ENCODE measurements at regions not wholly inside any gene's neighbourhood (a gene's known extent, or its start where the extent isn't known, plus 50 kb on each side); places are given as distances from the start of the nearest gene placed in this dataset.

GRCh38 chr11:109526061-109526460 is 104.1 kb downstream of the C11orf87 start:
- TF ChIP-seq YY1 (IDR thresholded peaks at IDR 0.05; ENCODE audit: low read depth) (no peak), ZBTB7A (IDR thresholded peaks at IDR 0.05; ENCODE audit: low read depth) (no peak), CREB1 (IDR thresholded peaks at IDR 0.05; ENCODE audit: low read depth) (no peak), RAD21 (IDR thresholded peaks at IDR 0.05; ENCODE audit: low read depth) (no peak), CEBPB (IDR thresholded peaks at IDR 0.05) (no peak), REST (IDR thresholded peaks at IDR 0.05; ENCODE audit: low read depth) (no peak), TEAD4 (IDR thresholded peaks at IDR 0.05) (no peak), USF1 (IDR thresholded peaks at IDR 0.05) (no peak), MAX (IDR thresholded peaks at IDR 0.05) (no peak), NFIC (IDR thresholded peaks at IDR 0.05) (no peak), EP300 (IDR thresholded peaks at IDR 0.05; ENCODE audit: borderline replicate concordance) (no peak), TAF1 (IDR thresholded peaks at IDR 0.05; ENCODE audit: low read depth) (no peak), EGR1 (IDR thresholded peaks at IDR 0.05) (no peak)

- TF ChIP-seq YY1 (IDR thresholded peaks at IDR 0.05; ENCODE audit: low read depth), result no peak
- no peak for TF ChIP-seq EGR1 (IDR thresholded peaks at IDR 0.05)
- TF ChIP-seq NFIC (IDR thresholded peaks at IDR 0.05), result no peak
- no peak for TF ChIP-seq EP300 (IDR thresholded peaks at IDR 0.05; ENCODE audit: borderline replicate concordance)
- TF ChIP-seq RAD21 (IDR thresholded peaks at IDR 0.05; ENCODE audit: low read depth), result no peak
- TF ChIP-seq CEBPB (IDR thresholded peaks at IDR 0.05), result no peak
- no peak for TF ChIP-seq TCF12 (IDR thresholded peaks at IDR 0.05; ENCODE audit: low read depth)
- no peak for TF ChIP-seq TEAD4 (IDR thresholded peaks at IDR 0.05)
- TF ChIP-seq ZBTB7A (IDR thresholded peaks at IDR 0.05; ENCODE audit: low read depth), result no peak
- no peak for TF ChIP-seq FOXM1 (IDR thresholded peaks at IDR 0.05; ENCODE audit: borderline replicate concordance, low read depth)
- no peak for TF ChIP-seq CREB1 (IDR thresholded peaks at IDR 0.05; ENCODE audit: low read depth)
- no peak for TF ChIP-seq USF1 (IDR thresholded peaks at IDR 0.05)
These were observed 104.9 kb downstream of the C11orf87 start for GRCh38 chr11:109526931-109527330.

GRCh38 chr11:109527496-109527895 is 105.5 kb downstream of the C11orf87 start:
- TF ChIP-seq YY1 (IDR thresholded peaks at IDR 0.05; ENCODE audit: low read depth) (no peak), TAF1 (IDR thresholded peaks at IDR 0.05; ENCODE audit: low read depth) (no peak), EP300 (IDR thresholded peaks at IDR 0.05; ENCODE audit: borderline replicate concordance) (no peak), TCF12 (IDR thresholded peaks at IDR 0.05; ENCODE audit: low read depth) (no peak), FOXM1 (IDR thresholded peaks at IDR 0.05; ENCODE audit: borderline replicate concordance, low read depth) (no peak), NFIC (IDR thresholded peaks at IDR 0.05) (no peak), EGR1 (IDR thresholded peaks at IDR 0.05) (no peak), REST (IDR thresholded peaks at IDR 0.05; ENCODE audit: low read depth) (no peak), CEBPB (IDR thresholded peaks at IDR 0.05) (no peak), MAX (IDR thresholded peaks at IDR 0.05) (no peak), TEAD4 (IDR thresholded peaks at IDR 0.05) (no peak), ZBTB7A (IDR thresholded peaks at IDR 0.05; ENCODE audit: low read depth) (no peak), RAD21 (IDR thresholded peaks at IDR 0.05; ENCODE audit: low read depth) (no peak)

- TF ChIP-seq TEAD4 (IDR thresholded peaks at IDR 0.05) (peak; percentile 61; the same call in 1 of the 2 replicates), CEBPB (IDR thresholded peaks at IDR 0.05) (no peak)
These were observed 125.5 kb downstream of the C11orf87 start for GRCh38 chr11:109547356-109548027.

GRCh38 chr11:109552376-109552775 is 130.4 kb downstream of the C11orf87 start:
- TF ChIP-seq TAF1 (IDR thresholded peaks at IDR 0.05; ENCODE audit: low read depth) (no peak), REST (IDR thresholded peaks at IDR 0.05; ENCODE audit: low read depth) (no peak), FOXM1 (IDR thresholded peaks at IDR 0.05; ENCODE audit: borderline replicate concordance, low read depth) (no peak), EP300 (IDR thresholded peaks at IDR 0.05; ENCODE audit: borderline replicate concordance) (no peak), TEAD4 (IDR thresholded peaks at IDR 0.05) (no peak), CEBPB (IDR thresholded peaks at IDR 0.05) (no peak), MAX (IDR thresholded peaks at IDR 0.05) (no peak), CREB1 (IDR thresholded peaks at IDR 0.05; ENCODE audit: low read depth) (no peak), NFIC (IDR thresholded peaks at IDR 0.05) (no peak), TCF12 (IDR thresholded peaks at IDR 0.05; ENCODE audit: low read depth) (no peak)

Data from Ishikawa (cell line).